ENCODE measurements at regions not wholly inside any gene's neighbourhood (a gene's known extent, or its start where the extent isn't known, plus 50 kb on each side); places are given as distances from the start of the nearest gene placed in this dataset.

DNA sequence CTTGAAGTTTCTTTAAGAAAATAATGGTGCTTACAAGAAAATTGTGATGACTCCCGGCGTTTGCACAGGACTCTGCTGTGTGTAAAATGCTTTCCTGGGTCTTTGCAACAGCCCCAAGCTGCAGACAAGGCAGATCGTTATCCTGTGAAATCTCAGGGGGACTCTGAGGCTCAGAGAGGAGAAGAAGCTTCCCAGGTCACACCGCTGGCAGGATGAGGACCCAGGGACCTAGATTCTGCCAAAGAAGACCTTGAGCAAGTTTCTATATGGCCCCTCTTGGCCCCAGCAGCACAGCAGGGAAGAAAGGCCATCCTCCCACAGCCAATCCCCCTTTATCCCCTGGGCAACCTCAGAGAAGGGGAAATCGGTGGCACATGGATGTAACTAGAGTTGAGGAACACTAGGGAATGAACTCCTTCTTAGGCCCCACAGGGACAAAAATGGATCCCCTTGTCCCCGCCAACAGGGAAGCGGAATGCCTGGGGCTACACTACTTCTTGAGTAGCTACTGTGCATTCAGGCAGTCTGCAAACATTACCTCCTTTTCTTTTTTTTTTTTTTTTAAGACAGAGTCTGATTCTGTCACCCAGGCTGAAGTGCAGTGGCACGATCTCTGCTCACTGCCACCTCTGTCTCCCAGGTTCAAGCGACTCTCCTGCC is 72.8 kb downstream of the CPN2 start:
- TF ChIP-seq CTCF (IDR thresholded peaks at IDR 0.05; ENCODE audit: poor library complexity, severe bottlenecking): no peak
- no peak for TF ChIP-seq TAF1 (IDR thresholded peaks at IDR 0.05; ENCODE audit: low read depth)
- TF ChIP-seq POLR2AphosphoS5 (IDR thresholded peaks at IDR 0.05): no peak
- no peak for TF ChIP-seq EZH2 (IDR thresholded peaks at IDR 0.05; ENCODE audit: borderline replicate concordance, insufficient read depth, low read length, poor library complexity, severe bottlenecking)
- TF ChIP-seq RAD21 (conservative IDR thresholded peaks at IDR 0.05): no peak
- TF ChIP-seq REST (IDR thresholded peaks at IDR 0.05; ENCODE audit: borderline replicate concordance): no peak
- TF ChIP-seq EP300 (conservative IDR thresholded peaks at IDR 0.05; ENCODE audit: poor library complexity, severe bottlenecking): no peak
- TF ChIP-seq SMC3 (conservative IDR thresholded peaks at IDR 0.05; ENCODE audit: poor library complexity): no peak

Data from neural cell (in vitro differentiated cells).